ENCODE measurements at regions not wholly inside any gene's neighbourhood (a gene's known extent, or its start where the extent isn't known, plus 50 kb on each side); places are given as distances from the start of the nearest gene placed in this dataset.
"Not testable (repeated sequence)": the region's sequence is repeated elsewhere in the genome, so short reads cannot be mapped to it uniquely, and the experiment has no call there.

DNA sequence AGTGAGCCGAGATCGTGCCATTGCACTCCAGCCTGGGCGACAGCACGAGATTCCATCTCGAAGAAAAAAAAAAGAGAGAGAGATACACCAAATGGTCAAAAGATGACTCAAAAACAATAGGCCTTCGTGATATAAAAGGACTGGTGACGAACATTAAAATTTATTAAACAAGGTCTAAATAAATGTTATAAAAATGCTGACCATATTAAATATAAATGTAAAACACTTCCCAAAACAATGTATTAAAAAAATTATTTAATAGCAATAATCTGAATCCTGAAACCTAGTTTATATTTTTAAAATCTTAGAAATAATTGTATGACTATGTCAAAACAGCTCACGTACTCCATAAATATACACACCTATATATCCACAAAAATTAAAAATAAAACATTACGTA, 247.6 kb downstream of the SETD4 start:
- no peak for ATAC-seq

DNA sequence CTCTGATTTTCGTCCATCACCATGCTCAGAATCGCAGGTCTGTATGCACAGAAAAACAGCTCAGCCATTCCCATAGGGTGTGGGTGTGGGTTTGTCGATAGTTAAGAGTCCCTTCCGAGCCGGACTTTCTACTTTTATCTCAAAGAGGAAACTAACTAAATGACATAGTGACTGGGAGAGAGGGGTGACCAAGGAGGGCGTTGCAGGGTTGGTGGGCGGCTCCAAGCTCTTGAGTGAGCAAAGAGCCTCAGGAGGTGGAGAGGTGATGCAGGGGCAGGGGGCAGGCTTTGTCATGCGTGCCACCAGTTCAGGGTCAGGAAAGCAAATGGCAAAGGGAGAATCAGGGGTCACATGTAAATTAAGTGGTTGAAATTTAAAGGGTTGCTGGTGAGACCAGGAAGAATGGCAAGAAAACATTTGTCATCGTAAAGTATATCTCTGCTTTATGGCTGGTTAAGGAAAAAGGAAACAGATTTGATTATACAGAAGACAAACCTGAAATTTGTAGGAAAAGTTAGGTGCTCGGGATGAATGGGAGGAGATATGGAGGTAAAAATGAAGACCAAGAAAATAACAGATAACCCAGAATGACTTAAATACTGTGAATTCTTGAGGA, 249.0 kb downstream of the SETD4 start:
- DNase-seq (ENCODE audit: low spot score) = no peak

More for the DNA sequence above, 247.6 kb downstream of the SETD4 start:
- no peak for DNase-seq (ENCODE audit: low spot score)

DNA sequence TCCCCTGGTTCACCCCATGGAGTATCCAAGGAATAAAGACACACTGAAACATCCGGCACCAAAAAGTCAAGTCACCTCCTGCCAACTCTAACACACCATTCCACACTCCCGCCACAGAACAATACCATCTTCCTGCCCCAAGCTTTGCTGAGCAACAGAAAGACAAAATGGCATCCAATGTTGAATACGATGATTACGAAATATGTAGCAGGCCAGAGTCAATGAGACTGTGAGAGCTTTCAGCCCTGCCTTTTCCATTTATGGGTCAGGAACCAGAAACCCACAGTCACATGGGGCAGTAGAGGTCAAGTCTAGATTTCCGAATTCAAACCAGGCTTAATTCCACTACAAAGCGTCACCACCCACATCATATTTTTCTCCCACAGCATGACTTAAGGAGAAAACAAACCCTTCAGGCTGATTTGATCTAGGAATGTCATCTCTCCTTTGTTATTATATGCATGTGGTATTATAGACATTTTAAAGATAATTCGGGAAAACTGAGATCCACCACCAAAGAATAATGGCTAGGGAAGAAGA, 249.8 kb downstream of the SETD4 start:
- ATAC-seq (no peak), DNase-seq (ENCODE audit: low spot score) (no peak)

More for the DNA sequence above, 249.0 kb downstream of the SETD4 start:
- ATAC-seq = no peak

DNA sequence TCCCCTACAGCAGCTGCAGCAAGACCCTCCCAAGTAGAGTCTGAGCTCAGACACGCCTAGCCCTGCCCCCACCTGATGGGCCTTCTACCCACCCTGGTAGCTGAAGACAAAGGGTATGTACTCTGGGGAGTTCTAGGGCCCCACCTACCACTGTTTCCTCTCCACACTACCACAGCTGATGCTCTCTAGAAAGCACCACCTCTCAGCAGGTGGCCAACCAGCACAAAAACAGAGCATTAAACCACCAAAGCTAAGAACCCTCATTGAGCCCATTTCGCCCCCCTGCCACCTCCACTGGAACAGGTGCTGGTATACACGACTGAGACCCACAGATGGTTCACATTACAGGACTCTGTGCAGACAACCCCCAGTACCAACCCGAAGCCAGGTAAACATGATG, 258.9 kb downstream of the SETD4 start:
- ATAC-seq (no peak), DNase-seq (ENCODE audit: low spot score) (no peak)

DNA sequence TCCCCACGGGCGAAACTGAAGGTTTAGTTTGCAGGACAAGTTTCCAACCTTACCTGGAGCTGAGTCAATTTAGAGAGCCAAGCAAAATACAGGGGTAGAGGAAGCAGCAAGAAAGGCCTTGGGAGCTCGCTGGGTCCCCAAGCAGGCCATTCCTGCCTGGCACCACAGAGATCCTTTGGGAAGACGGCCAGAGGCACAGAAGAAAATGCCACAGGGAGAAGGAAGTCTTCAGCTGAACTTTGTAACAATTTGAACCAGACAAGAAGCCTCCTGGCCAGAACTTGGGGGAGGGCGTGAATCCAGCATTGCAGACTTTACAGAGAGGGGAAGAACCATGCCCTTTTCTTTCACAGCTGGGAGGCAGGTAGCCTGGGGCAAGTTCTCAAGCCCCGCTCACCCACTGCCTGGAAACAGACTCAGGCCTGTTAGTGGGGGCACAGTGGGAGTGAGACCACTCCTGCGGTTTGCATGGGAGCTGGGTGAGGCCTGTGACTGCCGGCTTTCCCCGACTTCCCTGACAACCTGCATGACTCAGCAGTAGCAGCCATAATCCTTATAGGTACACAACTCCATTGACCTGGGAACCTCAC, 259.4 kb downstream of the SETD4 start:
- DNase-seq (ENCODE audit: low spot score); ATAC-seq: not testable (repeated sequence)

DNA sequence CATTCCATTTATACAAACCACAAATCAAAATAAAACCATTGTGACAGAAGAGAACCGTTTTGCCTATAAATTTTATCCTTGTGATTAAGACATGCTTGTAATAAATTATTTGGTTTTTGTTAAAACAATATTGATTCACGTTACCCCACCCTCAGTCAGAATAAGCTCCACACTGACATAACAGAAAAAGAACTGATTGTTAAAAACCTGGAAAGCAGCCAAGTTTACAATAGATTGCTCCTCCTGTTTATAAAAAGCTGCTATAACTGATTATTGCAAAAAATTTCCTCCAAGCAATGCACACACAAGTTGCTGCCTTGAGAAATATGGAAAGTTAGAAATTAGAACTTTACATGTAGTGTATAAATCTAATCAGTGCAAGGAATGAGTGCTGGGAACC, 263.5 kb downstream of the SETD4 start:
- DNase-seq (ENCODE audit: low spot score) (no peak), ATAC-seq (no peak)

DNA sequence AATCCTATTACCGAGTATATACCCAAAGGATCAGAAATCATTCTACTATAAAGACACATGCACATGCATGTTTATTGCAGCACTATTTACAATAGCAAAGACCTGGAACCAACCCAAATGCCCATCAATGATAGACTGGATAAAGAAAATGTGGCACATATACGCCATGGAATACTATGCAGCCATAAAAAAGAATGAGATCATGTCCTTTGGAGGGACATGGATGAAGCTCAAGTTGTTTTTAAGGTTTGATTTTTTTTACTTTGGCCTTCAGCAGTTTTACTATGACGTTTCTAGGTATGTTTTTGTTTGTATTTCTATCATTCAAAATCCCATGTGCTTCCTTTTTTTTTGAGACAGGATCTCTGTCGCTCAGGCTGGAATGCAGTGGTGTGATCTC, 265.8 kb downstream of the SETD4 start:
- not testable (repeated sequence) for DNase-seq (ENCODE audit: low spot score); ATAC-seq

DNA sequence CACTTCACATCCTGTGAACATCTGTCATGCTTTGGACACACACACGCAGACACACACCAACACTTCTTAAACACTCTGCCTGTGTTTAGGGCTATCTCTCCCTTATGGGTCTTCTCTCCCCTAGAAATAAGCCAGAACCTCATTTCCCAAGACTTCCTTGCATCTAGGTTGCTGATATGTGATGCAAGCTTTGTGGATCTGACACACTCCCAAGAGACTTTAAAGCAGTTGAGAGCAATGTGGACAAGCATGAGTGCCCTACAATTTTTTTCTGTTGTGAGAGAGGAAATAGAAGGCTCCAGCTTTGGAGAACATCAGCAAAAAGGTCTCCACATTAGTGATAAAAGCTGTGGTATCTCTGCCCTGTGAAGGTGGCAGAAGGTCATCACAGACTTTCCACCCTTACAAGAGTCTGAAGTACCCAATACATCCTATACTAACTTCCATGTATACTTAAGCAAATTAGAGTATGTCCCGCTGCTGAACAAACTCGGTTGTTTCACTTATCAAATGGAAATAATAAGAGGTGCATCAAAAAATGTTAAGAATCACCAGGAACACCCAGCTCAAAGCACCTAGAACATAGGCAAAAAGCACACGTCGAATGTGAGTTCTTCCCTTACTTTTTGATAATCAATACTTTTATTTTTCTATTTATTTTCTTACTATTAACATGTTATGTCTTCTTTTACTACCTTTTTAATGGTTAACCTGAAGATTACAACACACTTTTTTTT, 267.6 kb downstream of the SETD4 start:
- no peak for ATAC-seq
- no peak for DNase-seq (ENCODE audit: low spot score)

DNA sequence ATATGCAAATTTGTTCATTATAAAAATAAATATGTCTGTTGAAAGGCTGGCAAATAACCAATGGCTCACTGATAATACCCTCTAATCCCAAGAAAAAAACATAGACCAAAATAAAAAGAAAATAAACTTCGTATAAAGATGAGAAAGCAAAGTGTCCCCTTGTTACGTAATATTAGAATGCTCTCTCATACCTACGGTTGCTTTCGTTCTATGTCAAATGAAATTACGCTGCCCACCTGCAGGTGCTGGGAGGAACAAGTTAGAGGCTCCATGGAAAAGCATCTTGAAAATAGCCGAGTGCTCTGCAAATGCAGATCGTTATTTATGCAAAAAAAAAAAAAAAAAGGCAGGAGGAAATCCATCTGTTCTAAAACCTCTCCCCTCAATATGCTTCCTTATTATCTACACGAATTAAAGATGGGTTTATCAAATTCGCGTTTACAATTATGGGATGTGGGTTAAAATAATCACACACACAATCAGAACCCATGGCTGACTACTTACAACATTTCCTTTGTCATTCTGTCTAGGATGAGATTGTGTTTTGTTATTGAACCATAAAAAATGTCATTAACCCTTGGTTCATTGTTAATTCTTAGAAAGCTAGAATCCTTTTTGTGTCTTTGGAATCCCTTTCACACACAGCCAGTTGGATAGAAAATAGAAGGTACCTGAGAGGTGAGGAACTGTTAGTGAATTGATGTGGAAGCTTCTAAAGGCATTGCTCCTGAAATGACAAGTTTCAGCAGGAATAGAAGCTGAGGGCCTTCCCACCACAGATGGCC, 268.6 kb downstream of the SETD4 start:
- DNase-seq (ENCODE audit: low spot score) (no peak), ATAC-seq (no peak)

DNA sequence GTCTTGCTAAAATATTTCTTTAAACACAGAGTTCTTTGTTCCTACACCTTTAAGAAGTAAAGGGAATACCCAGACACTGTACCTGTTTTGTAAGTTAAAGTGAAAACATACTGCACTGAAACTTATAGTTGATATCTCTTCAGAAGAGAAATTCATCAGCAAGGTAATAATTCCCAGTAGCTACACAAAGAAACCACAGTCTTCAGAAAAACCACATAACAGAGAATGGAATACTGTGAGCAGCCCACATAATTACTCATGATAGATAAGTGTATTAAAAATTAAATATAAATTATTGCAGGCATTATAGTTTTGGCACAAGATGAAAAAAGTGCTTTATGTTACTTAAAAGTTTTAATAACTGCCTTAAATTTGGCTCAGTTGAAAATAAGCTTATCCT, 276.6 kb downstream of the SETD4 start:
- ATAC-seq (no peak), DNase-seq (ENCODE audit: low spot score) (no peak)

DNA sequence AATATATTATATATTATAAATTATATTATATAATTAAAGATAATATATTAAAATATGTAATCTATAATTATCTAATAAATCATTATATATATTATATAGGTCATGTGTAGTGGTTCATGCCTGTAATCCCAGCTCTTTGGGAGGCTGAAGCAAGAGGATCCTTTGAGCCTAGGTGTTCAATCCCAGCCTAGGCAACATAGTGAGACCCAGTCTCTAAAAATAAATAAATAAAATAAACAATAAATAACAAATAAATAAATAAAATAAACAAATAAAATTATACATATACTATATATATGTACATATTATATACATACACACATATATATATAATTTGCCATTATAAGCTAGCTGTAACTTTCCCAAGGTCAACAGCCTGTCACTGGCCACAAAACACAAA, 277.7 kb downstream of the SETD4 start:
- ATAC-seq (no peak), DNase-seq (ENCODE audit: low spot score) (no peak)

DNA sequence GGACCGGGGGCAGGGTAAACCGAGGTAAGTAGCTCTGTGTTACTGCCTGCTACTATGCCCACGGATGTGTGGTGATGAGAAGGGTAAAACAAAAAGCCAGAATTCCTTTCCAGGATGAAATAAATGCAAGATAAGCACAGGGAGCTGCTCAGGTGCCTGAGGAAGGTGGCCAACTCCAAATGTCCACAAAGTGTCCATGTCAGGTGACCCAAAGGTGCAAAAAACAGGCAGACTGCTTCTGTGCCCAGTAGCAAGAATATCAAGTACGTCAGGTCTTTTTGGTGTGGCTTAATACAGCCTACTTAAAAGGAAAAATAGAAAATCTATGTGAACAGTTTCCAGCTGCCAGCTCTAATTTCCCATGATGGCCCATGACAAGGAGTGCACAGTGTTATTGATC, 279.3 kb downstream of the SETD4 start:
- DNase-seq (ENCODE audit: low spot score) = no peak
- no peak for ATAC-seq

DNA sequence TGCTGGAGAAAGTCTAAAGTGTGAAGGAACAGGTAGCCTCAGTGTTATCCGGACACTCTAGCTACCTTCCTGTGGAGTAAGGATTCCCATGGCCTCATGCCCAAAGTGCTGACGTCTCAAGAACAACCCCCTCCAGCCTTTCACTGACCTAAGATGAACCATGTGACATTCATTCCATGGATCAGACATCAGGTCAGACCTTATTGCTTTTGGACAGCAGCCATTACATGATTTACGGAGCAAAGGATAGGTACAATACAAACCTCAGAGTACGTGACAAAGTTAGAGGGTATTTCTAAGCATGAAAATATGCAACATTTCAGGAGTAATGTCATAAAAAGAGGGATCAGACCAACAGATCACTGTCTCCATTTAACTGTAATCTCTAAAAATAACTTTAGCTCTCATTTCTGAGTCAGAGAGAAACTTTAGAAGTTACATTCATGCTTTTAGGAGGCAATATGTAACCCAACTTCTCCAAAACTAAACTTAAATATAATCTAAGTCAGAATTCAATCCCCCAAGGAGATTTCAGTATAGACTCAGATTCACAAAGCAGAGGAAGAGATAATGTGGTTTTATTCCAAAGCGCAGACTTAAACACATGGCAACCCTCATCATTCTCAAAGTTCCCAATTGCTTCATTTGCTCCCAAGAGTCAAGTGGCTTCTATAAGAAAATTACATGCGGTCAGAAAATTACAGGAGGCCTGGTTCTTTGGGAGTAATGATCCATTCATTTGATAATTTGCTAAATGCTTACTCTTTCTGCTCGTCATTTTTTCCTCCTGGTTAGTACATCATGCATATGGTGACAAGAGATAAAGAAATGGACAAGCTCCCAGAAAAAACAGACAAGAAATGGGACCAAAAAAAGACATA, 280.4 kb downstream of the SETD4 start:
- no peak for ATAC-seq
- DNase-seq (ENCODE audit: low spot score) = no peak

DNA sequence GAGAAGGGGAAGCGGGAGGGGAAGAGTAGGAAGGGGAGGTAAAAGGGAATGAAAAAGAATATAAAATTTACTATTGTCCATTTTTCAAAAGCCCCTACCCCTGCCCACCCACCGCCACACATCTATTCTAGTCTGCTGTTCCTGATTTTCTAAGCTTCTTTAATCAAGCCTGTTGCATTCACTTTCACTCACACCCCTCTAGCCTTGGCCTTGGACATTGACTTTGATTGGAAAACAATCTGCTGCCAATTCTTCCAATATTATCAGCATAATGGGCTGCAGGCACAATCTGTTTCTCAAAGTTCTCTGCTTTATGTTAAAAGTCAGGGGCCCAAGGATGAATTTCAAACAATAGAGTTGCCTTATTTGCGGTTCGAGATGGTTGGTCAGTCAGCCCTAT, 281.2 kb downstream of the SETD4 start:
- ATAC-seq (no peak), DNase-seq (ENCODE audit: low spot score) (no peak)

DNA sequence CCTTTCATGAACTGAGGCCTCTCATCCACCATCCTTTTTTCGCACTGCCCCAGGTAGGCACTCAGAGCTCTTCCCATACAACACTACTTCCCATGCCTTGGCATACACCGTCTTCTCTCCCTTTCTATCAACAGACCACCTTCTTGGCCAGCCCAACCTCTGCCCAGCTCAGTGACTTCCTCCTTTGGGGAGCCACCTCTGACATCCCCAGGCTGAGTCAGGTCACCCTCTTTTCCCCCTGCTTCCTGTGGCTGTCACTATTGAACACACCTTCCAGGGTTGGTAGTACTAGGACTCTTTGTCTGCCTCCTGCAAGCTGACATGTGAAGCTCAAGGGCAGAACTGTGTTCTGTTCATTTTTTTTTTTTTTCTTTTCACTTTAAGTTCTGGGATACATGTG, 283.2 kb downstream of the SETD4 start:
- DNase-seq (ENCODE audit: low spot score) = no peak
- no peak for ATAC-seq

DNA sequence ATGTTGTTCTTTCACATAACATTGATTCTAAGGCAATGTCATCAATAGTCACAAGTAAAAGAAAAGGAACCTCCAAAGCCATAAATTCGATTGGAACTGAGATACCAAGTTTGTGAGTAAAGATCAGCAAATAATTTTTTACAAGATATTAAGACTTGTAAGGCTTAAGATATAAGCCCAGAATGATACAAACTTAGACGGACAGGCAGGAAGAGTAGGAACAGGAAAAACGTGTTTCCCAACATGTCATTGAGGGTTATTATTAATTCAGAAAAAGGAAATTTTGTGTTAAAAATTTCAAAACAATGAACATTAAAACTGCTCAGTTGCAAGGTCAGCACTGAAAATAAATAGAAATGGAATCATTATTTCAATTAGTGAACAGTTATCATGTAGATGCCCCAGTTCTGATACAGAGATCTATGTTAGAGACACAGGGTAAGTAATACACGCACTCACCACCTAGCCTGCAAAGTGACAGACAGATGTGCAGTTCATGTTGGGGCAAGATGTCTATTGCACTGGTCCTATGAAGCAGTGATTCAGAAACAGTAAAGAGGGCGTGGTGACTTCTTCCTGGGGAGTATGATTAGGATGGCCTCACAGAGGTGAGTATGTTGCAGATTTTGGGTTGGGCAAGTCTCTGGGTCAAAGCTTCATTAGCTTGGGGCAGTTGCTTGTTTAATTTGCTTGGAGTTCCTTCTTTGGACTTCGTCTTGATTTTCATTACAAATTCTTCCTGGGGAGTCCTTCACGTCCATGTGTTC, 284.4 kb downstream of the SETD4 start:
- ATAC-seq (no peak), DNase-seq (ENCODE audit: low spot score) (no peak)

DNA sequence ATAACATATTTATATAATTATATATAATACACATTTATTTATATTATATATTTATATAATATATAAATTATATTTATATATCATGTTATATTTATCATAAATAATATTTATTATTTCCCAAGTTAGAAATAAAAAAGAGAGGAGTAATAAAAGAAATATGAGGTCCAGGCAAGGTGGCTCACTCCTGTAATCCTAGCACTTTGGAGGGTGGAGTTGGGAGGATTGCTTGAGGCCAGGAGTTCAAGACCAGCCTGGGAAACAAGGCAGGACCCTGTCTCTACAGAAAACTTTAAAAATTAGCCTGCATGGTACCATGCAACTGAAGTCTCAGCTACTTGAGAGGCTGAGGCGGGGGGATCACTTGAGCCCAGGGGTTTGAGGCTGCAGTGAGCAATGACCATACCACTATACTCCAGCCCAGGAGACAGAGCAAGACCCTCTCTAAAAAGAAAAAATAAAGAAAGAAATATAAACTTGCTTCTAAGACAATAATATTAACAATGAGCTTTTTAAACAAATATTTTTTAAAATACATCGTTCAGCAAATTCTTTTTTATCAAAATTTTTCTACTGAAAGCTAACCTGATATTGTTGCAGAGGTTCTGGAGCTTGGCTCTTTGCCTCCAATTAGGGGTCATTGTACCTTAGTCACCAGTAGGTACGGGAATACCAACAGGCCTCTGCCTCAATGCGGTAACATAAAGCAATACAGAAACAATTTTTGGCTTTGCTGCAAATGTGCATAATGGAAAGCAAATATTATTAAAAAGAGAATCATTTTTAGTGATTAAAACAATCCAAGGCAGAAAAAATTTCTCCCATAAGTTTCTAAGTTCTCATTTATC, 290.0 kb downstream of the SETD4 start:
- ATAC-seq = no peak
- no peak for DNase-seq (ENCODE audit: low spot score)

DNA sequence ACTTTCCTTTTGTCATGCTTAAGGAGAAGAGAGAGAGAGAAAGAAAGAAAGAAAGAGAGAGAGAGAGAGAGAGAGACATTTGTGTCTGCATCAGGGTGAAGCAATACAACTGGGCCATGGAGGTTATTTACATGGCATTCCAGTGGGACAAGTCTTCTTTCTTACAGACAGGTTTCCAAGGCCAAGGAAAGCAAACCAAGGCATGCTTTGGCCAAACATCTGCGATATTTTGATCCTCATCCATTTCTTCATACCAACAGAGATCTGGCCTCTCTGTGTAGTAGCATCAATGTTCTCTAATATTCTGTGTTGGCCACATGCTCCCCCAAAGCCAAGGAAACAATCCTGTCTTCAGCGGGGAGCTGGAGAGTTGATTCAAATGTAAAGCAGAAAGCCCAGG, 292.1 kb downstream of the SETD4 start:
- DNase-seq (ENCODE audit: low spot score) (no peak), ATAC-seq (no peak)

DNA sequence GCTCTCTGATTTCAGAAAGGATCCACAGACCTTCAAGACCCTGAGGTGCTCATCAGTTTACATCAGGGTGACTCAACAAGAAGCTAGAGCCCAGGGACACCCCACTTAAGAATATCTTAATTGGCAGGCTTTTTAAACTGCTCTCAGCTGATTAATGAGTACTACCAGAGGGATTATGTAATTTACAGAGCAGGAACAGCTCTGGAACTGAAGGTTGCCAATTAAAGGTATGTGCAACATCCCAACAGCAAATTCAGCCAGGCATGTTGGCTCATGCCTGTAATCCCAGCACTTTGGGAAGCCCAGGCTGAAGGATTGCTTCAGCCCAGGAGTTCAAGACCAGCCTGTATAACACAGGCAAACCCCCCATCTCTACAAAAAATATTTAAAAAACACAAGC, 295.7 kb downstream of the SETD4 start:
- DNase-seq (ENCODE audit: low spot score) (no peak), ATAC-seq (no peak)
